Hematopoietic multipotent progenitor cell treated with erythropoietin and hydrocortisone succinate and interleukin-3 and kit ligand, for 8 days (in vitro differentiated cells): ENCODE measurements at regions not wholly inside any gene's neighbourhood (a gene's known extent, or its start where the extent isn't known, plus 50 kb on each side); places are given as distances from the start of the nearest gene placed in this dataset.

Experiments
- DNase-seq: peaks from one replicate; pipeline ENCODE4 v3.0.0-alpha.2; 2015

DNA sequence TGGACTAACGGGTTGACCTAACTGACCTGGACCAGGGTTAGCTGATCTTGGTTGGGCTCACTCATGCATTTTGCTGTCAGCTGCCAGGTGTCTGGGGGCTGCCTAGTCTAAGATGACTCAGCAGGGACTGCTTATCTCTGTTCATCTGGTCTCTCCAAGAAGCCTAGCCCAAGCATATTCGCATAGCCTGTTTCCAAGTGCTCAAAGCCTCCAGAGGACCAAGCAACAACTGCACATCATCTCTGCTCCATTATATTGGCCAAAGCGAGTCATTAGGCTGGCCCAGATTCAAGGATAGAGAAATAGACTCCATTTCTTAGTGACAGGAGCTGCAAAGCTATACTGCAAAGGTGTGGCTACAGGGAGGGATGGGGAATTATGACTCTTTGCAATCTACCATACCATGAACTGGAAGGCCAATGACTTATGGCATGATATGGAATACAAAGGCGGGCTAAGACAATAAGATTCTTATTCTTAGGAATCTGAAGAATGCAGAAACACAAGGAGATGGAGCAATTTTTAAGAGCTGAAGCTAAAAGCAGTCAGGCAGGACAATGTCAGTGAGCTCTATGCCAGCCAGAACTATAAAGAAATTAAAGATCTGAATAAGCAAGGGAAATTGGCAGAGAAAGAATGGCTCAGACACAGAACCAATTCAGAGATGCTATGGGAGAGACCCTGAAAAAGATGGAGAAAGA is 194.6 kb upstream of the FSCB start:
- DNase-seq: no peak

DNA sequence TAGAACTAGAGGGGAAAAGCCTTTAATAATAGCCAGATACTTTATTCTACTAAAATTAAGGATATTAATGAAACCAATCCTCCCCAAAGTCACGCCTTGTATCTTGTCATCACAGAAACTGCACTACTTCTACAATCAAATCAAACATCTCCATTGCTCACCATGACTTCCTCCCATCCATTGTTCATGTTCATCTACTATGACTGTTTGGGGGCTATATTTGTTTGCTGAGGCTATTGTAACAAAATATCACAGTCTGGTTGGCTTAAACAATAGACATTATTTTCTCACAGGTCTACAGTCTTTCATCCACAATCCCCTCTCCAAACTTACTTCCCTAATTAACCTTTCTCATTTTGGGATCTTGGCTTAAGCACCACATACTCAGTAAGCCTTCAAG is 193.6 kb upstream of the FSCB start:
- no peak for DNase-seq

GRCh38 chr14:44700184-44700583 is 193.1 kb upstream of the FSCB start:
- no peak for DNase-seq

DNA sequence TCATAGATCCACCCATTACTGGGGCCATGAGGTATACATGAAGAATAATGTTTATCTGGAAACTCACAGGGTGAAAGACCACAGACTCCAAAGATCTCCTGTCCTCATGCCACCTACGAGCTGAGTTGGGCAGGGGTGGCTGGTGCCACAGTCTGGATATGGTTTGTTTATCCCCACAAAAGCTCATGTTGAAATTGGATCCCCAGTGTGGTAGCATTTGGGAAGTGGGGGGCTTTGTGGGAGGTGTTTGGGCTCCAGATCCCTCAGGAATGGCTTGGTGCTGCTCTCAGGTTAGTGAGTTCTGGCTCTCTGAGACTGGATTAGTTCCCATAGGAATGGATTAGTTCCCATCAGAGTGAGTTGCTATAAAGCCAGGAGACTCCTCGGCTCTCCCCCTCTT is 192.3 kb upstream of the FSCB start:
- DNase-seq: no peak

- DNase-seq: peak; percentile 65
Observed at GRCh38 chr14:44669496-44669895, 162.4 kb upstream of the FSCB start.

GRCh38 chr14:44663136-44663535 is 156.1 kb upstream of the FSCB start:
- peak; percentile 8 for DNase-seq

GRCh38 chr14:44662250-44662891 is 155.3 kb upstream of the FSCB start:
- peak; percentile 15 for DNase-seq

GRCh38 chr14:44658389-44658696 is 151.3 kb upstream of the FSCB start:
- no peak for DNase-seq

GRCh38 chr14:44657696-44658388 is 150.8 kb upstream of the FSCB start:
- DNase-seq: peak; percentile 10

DNA sequence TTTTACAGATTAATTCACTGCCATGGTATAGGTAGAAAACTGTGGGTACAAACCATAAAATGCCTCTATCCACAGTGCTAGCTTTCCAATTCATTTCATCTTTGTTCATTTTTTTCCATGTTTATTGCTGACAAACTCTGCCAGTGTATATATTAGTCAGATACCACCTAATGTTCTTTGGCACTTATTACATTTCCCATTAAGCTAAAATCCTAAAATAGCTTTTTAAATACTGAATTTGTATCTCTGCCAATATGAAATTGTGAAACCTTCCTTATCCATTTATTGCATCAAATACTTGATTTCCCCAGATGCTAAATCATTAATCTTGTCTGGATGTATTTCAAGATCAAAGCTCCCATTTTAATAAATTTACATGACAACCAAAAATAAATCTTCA is 150.1 kb upstream of the FSCB start:
- no peak for DNase-seq

DNA sequence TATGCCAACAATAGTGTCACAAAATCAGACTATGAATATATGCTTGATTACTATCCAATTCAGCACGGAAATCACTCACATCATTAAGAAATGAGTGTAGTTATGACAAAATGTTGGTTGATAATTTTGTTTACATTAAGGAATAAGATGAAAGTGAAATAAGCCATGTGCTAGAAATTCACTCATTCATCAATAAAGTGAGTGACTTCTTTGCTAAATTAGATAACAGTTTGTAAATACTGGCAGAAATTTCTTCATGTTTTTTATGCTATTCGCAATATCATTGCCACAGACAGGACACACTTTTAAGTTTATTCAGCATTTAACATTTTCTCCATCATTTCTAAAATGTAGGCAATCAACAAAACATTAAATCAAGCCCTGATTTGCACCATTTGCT is 147.5 kb upstream of the FSCB start:
- DNase-seq: no peak

DNA sequence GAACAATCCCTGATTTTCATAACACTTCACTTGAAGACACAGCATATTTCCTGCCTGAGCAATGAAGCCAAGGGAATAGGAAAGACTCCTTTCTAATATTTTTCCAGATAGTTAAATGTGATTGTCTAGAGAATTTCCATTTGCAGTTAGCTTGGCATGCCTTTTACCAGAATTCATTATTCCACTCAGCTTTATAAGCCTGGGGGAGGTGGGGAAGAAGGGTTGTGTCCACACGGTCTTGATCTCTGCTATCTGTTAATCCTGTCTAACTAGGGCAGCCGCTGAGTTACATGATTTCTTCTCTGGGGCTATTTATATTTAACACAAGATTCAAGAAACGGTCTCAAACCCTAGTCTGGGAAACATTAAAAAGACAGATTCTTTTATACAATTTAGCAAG is 146.6 kb upstream of the FSCB start:
- DNase-seq: no peak

- DNase-seq: no peak
Observed at GRCh38 chr14:44652640-44653039, 145.6 kb upstream of the FSCB start.

- DNase-seq: no peak
Observed at GRCh38 chr14:44649061-44649460, 142.0 kb upstream of the FSCB start.

GRCh38 chr14:44640416-44640815 is 133.3 kb upstream of the FSCB start:
- no peak for DNase-seq

DNA sequence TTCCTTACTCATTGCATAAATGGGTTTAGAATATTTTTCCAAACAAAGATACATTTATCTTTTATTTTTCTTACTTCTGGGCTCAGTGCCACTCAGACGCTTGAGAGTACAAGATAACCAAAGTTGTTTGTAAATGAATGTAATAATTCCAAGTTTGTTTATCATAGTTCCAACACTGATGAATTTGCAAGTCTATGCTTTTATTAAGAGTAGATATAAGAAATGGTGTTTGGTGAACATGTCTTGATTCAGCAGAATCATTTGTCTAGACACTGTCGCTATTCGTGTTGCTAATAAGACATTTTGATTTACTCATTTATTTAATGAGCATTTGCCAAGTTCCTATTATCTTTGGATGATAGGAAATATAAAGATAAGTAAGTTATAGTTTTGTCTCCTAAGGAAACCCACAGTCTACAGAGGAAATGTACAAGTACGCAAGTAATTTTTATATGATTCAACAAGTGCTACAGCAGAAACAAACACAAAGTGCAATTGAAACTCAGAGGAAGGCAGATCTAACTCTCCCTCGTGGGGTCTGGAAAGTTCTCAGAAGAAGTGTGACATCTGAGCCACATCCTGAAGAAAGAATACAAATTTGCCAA is 132.8 kb upstream of the FSCB start:
- DNase-seq: no peak

DNA sequence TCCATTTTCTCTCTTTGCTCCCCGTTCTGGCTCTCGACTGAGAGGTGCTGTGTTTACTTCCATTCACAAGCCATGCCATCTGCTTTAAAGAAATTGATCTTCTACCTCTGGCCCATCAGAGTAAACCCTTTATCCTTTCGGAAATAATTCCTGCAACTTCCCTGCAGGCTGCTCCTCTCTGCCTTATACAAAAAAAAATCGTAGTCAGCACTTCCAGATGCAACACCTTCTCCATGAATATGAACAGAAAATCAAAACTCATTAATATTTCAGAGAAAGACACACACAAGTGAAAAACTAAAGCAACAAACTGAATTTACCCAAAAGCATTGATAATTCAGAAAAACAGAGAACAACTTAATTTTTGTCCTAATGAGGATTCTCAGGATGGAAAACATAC is 127.6 kb upstream of the FSCB start:
- DNase-seq: no peak

DNA sequence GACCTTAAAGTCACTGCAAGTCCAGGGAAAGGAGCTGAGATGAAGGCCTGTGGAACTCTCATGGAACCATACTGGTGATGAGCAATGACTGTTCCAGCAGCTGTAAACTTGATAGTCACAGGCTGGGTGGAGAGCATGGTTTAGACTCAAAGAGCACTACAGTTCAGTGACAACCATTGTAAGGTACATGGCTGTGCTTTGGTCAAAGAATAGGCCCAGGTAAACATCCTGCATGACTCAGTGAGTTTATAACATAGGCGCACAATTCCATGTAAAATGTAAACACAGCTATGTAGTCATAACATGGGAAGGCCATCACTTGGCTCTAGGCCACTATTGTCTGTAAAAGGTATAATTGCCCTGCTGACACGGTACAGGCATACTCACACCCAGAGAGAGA is 119.3 kb upstream of the FSCB start:
- no peak for DNase-seq

DNA sequence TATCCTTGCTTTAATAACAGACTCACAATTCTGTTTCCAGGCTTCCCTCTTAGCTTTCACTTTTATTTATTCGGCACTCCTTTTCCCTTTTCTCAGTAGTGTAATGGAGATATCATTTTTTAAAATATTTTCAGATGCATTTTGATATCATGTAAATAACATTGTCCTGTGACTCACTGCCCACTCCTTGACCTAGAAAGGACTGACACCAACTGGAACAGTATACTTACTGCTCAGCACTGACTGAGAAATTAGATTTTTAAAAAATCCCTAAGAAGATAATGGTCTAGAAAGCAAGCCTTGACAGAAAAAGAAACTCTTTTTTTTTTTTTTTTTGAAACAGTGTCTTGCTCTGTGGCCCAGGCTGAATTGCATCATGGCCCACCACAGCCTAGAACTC is 118.0 kb upstream of the FSCB start:
- no peak for DNase-seq

- no peak for DNase-seq
Observed at GRCh38 chr14:44620121-44621019, 113.3 kb upstream of the FSCB start.

- DNase-seq: no peak
Observed at GRCh38 chr14:44616204-44616603, 109.1 kb upstream of the FSCB start.

DNA sequence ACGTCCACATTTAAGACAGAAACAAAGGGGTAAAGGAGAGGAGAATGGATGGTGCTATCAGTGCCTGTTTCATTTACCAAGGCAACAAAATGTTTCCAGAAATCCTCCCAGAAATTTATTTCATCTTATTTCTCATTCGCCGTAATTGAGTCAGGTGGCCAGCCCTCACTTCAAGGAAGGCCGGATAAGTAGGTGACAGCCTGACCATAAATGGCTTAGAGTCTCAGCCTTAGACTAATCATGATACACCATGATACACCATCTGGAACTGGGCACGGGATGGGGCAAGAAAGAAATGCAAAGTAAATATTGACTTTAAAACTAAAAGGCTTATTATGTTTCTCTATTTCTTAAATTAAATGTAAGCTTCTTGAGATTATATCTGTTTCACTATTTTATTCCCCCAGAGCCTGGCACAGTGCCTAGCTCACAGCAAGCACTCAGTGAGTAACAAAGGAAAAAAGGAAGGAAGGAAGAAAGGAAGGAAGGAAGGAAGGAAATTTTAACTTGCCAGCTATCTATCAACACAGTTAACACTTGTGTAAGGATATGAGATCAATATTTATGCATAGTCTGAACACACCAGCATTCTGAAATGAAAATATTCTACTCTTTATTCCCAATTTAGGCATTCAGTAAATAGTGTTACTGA is 106.1 kb upstream of the FSCB start:
- no peak for DNase-seq

DNA sequence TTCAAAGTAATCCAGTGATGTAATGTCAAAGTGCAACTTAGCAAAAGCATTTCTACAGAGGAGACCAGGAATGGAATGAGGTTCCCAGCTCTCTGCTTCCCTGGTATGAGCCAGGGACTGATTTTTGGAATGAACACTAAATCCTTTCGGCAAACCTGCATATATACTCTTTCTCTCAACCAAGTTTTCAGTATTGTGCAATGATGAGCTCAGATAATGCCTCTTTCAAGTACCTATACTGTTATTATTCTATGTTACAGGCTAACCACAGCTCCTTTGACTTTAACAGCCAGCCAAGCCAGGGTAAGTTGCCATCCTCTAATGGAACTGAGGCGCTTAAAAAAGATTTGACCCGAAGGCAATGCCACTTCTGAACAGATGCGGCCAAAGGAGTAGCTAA is 104.9 kb upstream of the FSCB start:
- DNase-seq: no peak
